HepG2 (cell line): ENCODE measurements at regions not wholly inside any gene's neighbourhood (a gene's known extent, or its start where the extent isn't known, plus 50 kb on each side); places are given as distances from the start of the nearest gene placed in this dataset.

ENCODE experiments used
- ATAC-seq: fragments of 200-7000 bp; cut with Tn5 transposase; 3 replicates; pipeline ENCODE4 v1.9.1; 2020; ENCODE audit warnings: mild to moderate bottlenecking, moderate library complexity
- BruUV-seq: library from RNA; stranded (reverse); fragments of 400-500 nt; replicated peaks from 2 replicates; lab custom pipeline; 2021; lab: Mats Ljungman, UMichigan
- CTCF ChIA-PET: fragments of 300-600 bp; formaldehyde crosslinking; extraction: SDS; loops from one replicate; lab custom pipeline; 2021; ENCODE audit warnings: low total read pairs, inconsistent platforms, low intra/inter-chr PET ratio; lab: Yijun Ruan, JAX
- POLR2A ChIA-PET: fragments of 350-600 bp; sonication (Branson Sonifier 250); formaldehyde crosslinking; loops from one replicate; lab custom pipeline; 2020; ENCODE audit warnings: antibody characterized with exemption, inconsistent platforms; lab: Yijun Ruan, JAX
- DNase-seq: peaks from one replicate; pipeline ENCODE4 v3.0.0-alpha.2; 2015; ENCODE audit warnings: low spot score
- FAIRE-seq: peaks from 3 replicates; lab custom pipeline; 2011; peaks lifted over from hg19 to GRCh38; lab: Jason Lieb, UNC
- H2AFZ ChIP-seq: one replicate; pipeline ENCODE4 v1.6.1; 2011; ENCODE audit warnings: low read length, inconsistent platforms
- H3K27ac ChIP-seq: fragments of 300-600 bp; 3 replicates; pipeline ENCODE4 v1.8.0; 2011; ENCODE audit warnings: mixed run types, mild to moderate bottlenecking, mixed read lengths, low read length, inconsistent platforms; ENCODE audit not compliant: insufficient read depth; ENCODE audit errors: extremely low read length
- H3K27me3 ChIP-seq, 2 experiments: fragments of 200-600 bp in 1 of 2; 2 replicates in 1 of 2; 3 replicates in 1 of 2; pipeline versions ENCODE4 v1.6.0 to v1.8.0; 2011; ENCODE audit warnings: low read length in 2 of 2, mild to moderate bottlenecking in 2 of 2, moderate library complexity in 2 of 2, inconsistent platforms in 1 of 2; ENCODE audit not compliant: insufficient read depth in 2 of 2, control insufficient read depth in 1 of 2
- H3K36me3 ChIP-seq, 2 experiments: fragments of 200-600 bp in 1 of 2; replicated peaks in 1 of 2; 2 replicates in 1 of 2; 3 replicates in 1 of 2; pipeline versions ENCODE4 v1.5.1 to v1.8.0; 2011; ENCODE audit warnings: low read length in 2 of 2, inconsistent platforms in 1 of 2; ENCODE audit not compliant: insufficient read depth in 2 of 2, control insufficient read depth in 1 of 2
- H3K4me1 ChIP-seq: 2 replicates; pipeline ENCODE4 v1.5.1; 2012; ENCODE audit warnings: low read length, inconsistent platforms; ENCODE audit not compliant: insufficient read depth
- H3K4me2 ChIP-seq: 2 replicates; pipeline ENCODE4 v1.6.0; 2011; ENCODE audit warnings: low read depth, low read length, inconsistent platforms
- H3K4me3 ChIP-seq, 3 experiments: fragments of 200-600 bp in 1 of 3; sonication (generic), shearing (Covaris generic) in 1 of 3; replicated peaks in 1 of 3; 2 replicates each; pipeline ENCODE4 v1.5.1; 2011 to 2016; ENCODE audit warnings: low read length in 3 of 3, inconsistent platforms in 2 of 3, low read depth in 2 of 3, mild to moderate bottlenecking in 2 of 3, control low read depth in 1 of 3, mixed read lengths in 1 of 3; ENCODE audit not compliant: insufficient read depth in 1 of 3
- H3K79me2 ChIP-seq: one replicate; pipeline ENCODE4 v1.6.1; 2011; ENCODE audit warnings: low read length, inconsistent platforms; ENCODE audit not compliant: insufficient read depth
- H3K9ac ChIP-seq: 2 replicates; pipeline ENCODE4 v1.6.0; 2011; ENCODE audit warnings: mild to moderate bottlenecking, low read depth, low read length, inconsistent platforms; ENCODE audit not compliant: insufficient read depth
- H3K9me3 ChIP-seq: 2 replicates; pipeline ENCODE4 v1.5.1; 2012; ENCODE audit warnings: mild to moderate bottlenecking, low read length
- H4K20me1 ChIP-seq: 2 replicates; pipeline ENCODE4 v1.6.0; 2011; ENCODE audit warnings: inconsistent platforms, mild to moderate bottlenecking, low read length, moderate library complexity; ENCODE audit not compliant: insufficient read depth
- ATF7 ChIP-seq, 2 experiments: fragments of 450-650 bp in 1 of 2; sonication (generic) in 1 of 2; formaldehyde crosslinking in 1 of 2; IDR thresholded peaks; 2 replicates each; pipeline versions ENCODE4 v1.4.0 to v1.6.1; 2016 to 2020; ENCODE audit warnings: antibody characterized with exemption in 1 of 2, mild to moderate bottlenecking in 1 of 2, missing genetic modification reagents in 1 of 2
- CC2D1A ChIP-seq: sonication (generic); formaldehyde crosslinking; IDR thresholded peaks from 2 replicates; pipeline ENCODE4 v1.8.1; 2023; ENCODE audit warnings: mild to moderate bottlenecking, missing genetic modification reagents
- HES4 ChIP-seq: sonication (generic); formaldehyde crosslinking; IDR thresholded peaks from 2 replicates; pipeline ENCODE4 v1.9.0; 2021; ENCODE audit warnings: mild to moderate bottlenecking, missing genetic modification reagents, borderline replicate concordance
- SSRP1 ChIP-seq: IDR thresholded peaks from 2 replicates; pipeline ENCODE4 v1.6.1; 2016; ENCODE audit warnings: control low read depth
- TBX2 ChIP-seq: sonication (generic); formaldehyde crosslinking; IDR thresholded peaks from 2 replicates; pipeline ENCODE4 v1.5.0; 2020; ENCODE audit warnings: missing genetic modification reagents, mild to moderate bottlenecking, borderline replicate concordance
- ZNF12 ChIP-seq: sonication (generic); formaldehyde crosslinking; IDR thresholded peaks from 2 replicates; pipeline ENCODE4 v1.5.0; 2020; ENCODE audit warnings: missing genetic modification reagents
- ZNF484 ChIP-seq: sonication (generic); formaldehyde crosslinking; IDR thresholded peaks from 2 replicates; pipeline ENCODE4 v1.5.1; 2020; ENCODE audit warnings: mild to moderate bottlenecking, low read depth, missing genetic modification reagents, borderline replicate concordance
- ZNF577 ChIP-seq: sonication (generic); formaldehyde crosslinking; IDR thresholded peaks from 2 replicates; pipeline ENCODE4 v1.4.0; 2020; ENCODE audit warnings: mild to moderate bottlenecking, low read depth, missing genetic modification reagents, borderline replicate concordance
- ZNF83 ChIP-seq: sonication (generic); formaldehyde crosslinking; IDR thresholded peaks from 2 replicates; pipeline ENCODE4 v1.4.0; 2020; ENCODE audit warnings: missing genetic modification reagents, mild to moderate bottlenecking, borderline replicate concordance
- WGBS: methylation state at CpG from one replicate; pipeline ENCODE4 v1.1.6; 2017; ENCODE audit warnings: low lambda C conversion rate; 5-methylcytosine and 5-hydroxymethylcytosine counted together
- in situ Hi-C: cut with HindIII; loops from 2 replicates; pipeline ENCODE4 v1.10.0; 2017; ENCODE audit warnings: low pct_unique_long_range_greater_than_20kb; ENCODE audit not compliant: extremely low pct_ligation_motif_present
- intact Hi-C: fragments of 100-400 bp; cut with micrococcal nuclease; formaldehyde crosslinking; loops from one replicate; pipeline ENCODE4 v1.10.0; 2022; ENCODE audit not compliant: unreplicated experiment
- TF ChIP-seq, protein P1 (sequence below): sonication (generic); formaldehyde crosslinking; IDR thresholded peaks from 2 replicates; pipeline ENCODE4 v1.5.0; 2020; ENCODE audit warnings: mild to moderate bottlenecking, missing genetic modification reagents
- TF ChIP-seq, protein P2 (sequence below): sonication (generic); formaldehyde crosslinking; IDR thresholded peaks from 2 replicates; pipeline ENCODE4 v1.5.0; 2020; ENCODE audit warnings: mild to moderate bottlenecking, missing genetic modification reagents, moderate library complexity

- POLR2A ChIA-PET = no interaction called here
- ATAC-seq = no peak
- BruUV-seq = no TSS peak
These were observed 249.4 kb downstream of the LOXHD1 start for GRCh38 chr18:46407486-46408166.

GRCh38 chr18:46408334-46408987, 248.6 kb downstream of the LOXHD1 start:
- DNase-seq (peak; percentile 10), FAIRE-seq (no peak), ATAC-seq (peak; percentile 81)
- TF ChIP-seq CC2D1A (CRISPR knock-in tag) = no peak
- no peak for TF ChIP-seq ZNF484 (CRISPR knock-in tag)
- no peak for TF ChIP-seq ZNF577 (CRISPR knock-in tag)
- TF ChIP-seq SSRP1 (CRISPR knock-in tag) = no peak
- no peak for TF ChIP-seq ZNF83 (CRISPR knock-in tag)
- TF ChIP-seq ZNF12 (CRISPR knock-in tag) = peak; percentile 70; the same call in 1 of the 2 replicates
- TF ChIP-seq, protein P1, sequence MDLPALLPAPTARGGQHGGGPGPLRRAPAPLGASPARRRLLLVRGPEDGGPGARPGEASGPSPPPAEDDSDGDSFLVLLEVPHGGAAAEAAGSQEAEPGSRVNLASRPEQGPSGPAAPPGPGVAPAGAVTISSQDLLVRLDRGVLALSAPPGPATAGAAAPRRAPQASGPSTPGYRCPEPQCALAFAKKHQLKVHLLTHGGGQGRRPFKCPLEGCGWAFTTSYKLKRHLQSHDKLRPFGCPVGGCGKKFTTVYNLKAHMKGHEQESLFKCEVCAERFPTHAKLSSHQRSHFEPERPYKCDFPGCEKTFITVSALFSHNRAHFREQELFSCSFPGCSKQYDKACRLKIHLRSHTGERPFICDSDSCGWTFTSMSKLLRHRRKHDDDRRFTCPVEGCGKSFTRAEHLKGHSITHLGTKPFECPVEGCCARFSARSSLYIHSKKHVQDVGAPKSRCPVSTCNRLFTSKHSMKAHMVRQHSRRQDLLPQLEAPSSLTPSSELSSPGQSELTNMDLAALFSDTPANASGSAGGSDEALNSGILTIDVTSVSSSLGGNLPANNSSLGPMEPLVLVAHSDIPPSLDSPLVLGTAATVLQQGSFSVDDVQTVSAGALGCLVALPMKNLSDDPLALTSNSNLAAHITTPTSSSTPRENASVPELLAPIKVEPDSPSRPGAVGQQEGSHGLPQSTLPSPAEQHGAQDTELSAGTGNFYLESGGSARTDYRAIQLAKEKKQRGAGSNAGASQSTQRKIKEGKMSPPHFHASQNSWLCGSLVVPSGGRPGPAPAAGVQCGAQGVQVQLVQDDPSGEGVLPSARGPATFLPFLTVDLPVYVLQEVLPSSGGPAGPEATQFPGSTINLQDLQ (CRISPR knock-in tag) = no peak
- no peak for TF ChIP-seq HES4 (CRISPR knock-in tag)
- TF ChIP-seq, protein P2, sequence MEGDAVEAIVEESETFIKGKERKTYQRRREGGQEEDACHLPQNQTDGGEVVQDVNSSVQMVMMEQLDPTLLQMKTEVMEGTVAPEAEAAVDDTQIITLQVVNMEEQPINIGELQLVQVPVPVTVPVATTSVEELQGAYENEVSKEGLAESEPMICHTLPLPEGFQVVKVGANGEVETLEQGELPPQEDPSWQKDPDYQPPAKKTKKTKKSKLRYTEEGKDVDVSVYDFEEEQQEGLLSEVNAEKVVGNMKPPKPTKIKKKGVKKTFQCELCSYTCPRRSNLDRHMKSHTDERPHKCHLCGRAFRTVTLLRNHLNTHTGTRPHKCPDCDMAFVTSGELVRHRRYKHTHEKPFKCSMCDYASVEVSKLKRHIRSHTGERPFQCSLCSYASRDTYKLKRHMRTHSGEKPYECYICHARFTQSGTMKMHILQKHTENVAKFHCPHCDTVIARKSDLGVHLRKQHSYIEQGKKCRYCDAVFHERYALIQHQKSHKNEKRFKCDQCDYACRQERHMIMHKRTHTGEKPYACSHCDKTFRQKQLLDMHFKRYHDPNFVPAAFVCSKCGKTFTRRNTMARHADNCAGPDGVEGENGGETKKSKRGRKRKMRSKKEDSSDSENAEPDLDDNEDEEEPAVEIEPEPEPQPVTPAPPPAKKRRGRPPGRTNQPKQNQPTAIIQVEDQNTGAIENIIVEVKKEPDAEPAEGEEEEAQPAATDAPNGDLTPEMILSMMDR (CRISPR knock-in tag) = peak; percentile 16; the same call in 1 of the 2 replicates
- H3K27me3 ChIP-seq = peaks cover 0 to 31% of the 10 kb centered on the region in 2 experiments; a peak in 2 of 5 replicates
- no peak overlapping the region for H3K4me3 ChIP-seq
- intact Hi-C loops (no loop called here), in situ Hi-C loops (no loop called here)
- H3K9me3 ChIP-seq = no peaks in the 10 kb centered on the region
- 0% methylated on average over 5 of the region's 6 CpGs for WGBS
- H4K20me1 ChIP-seq = no peaks in the 10 kb centered on the region
- H3K79me2 ChIP-seq = no peaks in the 10 kb centered on the region
- no peak overlapping the region for H3K27ac ChIP-seq
- CTCF ChIA-PET = no interaction called here
- POLR2A ChIA-PET = no interaction called here
- no peak overlapping the region for H3K9ac ChIP-seq
- no peaks in the 10 kb centered on the region for H3K4me1 ChIP-seq
- no TSS peak for BruUV-seq
- no peak overlapping the region for H2AFZ ChIP-seq
- no peaks in the 10 kb centered on the region for H3K36me3 ChIP-seq
- H3K4me2 ChIP-seq = no peak overlapping the region

More at GRCh38 chr18:46407486-46408166, 249.4 kb downstream of the LOXHD1 start:
- CTCF ChIA-PET = no interaction called here
- Histone ChIP-seq H3K27ac (no peak overlapping the region), H3K36me3 (no peaks in the 10 kb centered on the region), H3K4me1 (no peaks in the 10 kb centered on the region), H2AFZ (no peak overlapping the region), H4K20me1 (no peaks in the 10 kb centered on the region), H3K9me3 (no peaks in the 10 kb centered on the region), H3K4me3 (no peak overlapping the region), H3K27me3 (peaks cover 0 to 28% of the 10 kb centered on the region in 2 experiments; a peak in 2 of 5 replicates), H3K4me2 (no peak overlapping the region), H3K9ac (no peak overlapping the region), H3K79me2 (no peaks in the 10 kb centered on the region)
- DNase-seq (no peak), FAIRE-seq (no peak)
- in situ Hi-C loops = no loop called here
- TF ChIP-seq TBX2 (CRISPR knock-in tag) = no peak
- TF ChIP-seq ATF7 (IDR thresholded peaks at IDR 0.05) = peak; percentile 61
- no peak for TF ChIP-seq ATF7 (CRISPR knock-in tag; IDR thresholded peaks at IDR 0.05)
- intact Hi-C loops = no loop called here
- 22% methylated on average over 6 of the region's 6 CpGs for WGBS
